Choroid plexus epithelial cell (primary cell): ENCODE measurements at regions not wholly inside any gene's neighbourhood (a gene's known extent, or its start where the extent isn't known, plus 50 kb on each side); places are given as distances from the start of the nearest gene placed in this dataset.

Source experiments
- DNase-seq: peaks from one replicate; pipeline ENCODE4 v3.0.0-alpha.2; 2010; ENCODE audit warnings: low read depth
- H3K4me3 ChIP-seq: 2 replicates; pipeline ENCODE4 v1.5.1; 2011; ENCODE audit warnings: low read depth, mild to moderate bottlenecking, control low read depth, low read length, moderate library complexity
- TF ChIP-seq, protein P1 (sequence below): conservative IDR thresholded peaks from 2 replicates; pipeline ENCODE4 v1.5.1; 2011; ENCODE audit warnings: low read depth, mild to moderate bottlenecking, control low read depth, inconsistent platforms, low read length, moderate library complexity

DNA sequence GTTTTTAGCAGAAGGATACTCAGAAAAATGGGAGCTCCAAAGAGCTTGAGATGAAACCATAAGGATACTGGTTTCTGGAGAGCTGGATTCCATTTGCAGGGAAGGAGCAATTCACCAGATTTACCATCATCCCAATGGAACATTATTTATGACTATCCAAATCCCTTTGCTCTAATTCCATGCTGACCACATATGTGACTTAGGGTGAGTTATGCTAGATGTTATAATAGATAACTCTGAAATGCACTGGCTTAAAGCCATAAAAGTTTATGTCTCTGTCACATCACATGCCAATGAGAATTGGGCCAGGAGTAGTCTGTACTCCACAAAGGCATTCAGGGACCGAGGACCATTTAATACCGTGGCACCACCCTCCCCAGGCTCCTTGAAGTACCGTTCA is 185.2 kb downstream of the SKIDA1 start:
- TF ChIP-seq, protein P1, sequence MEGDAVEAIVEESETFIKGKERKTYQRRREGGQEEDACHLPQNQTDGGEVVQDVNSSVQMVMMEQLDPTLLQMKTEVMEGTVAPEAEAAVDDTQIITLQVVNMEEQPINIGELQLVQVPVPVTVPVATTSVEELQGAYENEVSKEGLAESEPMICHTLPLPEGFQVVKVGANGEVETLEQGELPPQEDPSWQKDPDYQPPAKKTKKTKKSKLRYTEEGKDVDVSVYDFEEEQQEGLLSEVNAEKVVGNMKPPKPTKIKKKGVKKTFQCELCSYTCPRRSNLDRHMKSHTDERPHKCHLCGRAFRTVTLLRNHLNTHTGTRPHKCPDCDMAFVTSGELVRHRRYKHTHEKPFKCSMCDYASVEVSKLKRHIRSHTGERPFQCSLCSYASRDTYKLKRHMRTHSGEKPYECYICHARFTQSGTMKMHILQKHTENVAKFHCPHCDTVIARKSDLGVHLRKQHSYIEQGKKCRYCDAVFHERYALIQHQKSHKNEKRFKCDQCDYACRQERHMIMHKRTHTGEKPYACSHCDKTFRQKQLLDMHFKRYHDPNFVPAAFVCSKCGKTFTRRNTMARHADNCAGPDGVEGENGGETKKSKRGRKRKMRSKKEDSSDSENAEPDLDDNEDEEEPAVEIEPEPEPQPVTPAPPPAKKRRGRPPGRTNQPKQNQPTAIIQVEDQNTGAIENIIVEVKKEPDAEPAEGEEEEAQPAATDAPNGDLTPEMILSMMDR, result no peak
- no peak overlapping the region for H3K4me3 ChIP-seq
- DNase-seq, result peak; percentile 23

DNA sequence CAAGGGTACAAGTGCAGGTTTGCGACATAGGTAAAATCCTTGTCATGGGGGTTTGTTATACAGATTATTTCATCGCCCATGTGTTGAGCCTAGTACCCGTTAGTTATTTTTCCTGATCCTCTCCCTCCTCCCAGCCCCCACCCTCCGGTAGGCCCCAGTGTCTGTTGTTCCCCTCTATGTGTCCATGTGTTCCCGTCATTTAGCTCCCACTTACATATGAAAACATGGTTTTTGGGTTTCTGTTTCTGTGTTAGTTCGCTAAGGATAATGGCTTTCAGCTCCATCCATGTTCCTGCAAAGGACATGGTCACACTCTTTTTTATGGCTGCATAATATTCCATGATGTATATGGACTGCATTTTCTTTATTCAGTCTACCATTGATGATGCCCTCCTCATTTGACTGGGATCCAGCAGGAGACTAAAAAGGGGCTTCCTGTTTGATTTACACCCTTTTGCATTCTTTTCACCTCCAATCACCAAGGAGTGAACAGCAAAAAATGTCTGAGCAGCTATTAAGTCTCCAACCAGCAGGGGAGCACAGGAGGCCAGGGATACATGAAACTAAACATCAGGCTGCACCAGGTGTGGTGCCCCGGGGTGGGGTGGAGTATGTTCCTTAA is 188.2 kb downstream of the SKIDA1 start:
- no peak for DNase-seq
- TF ChIP-seq, protein P1, result peak; percentile 16
- no peak overlapping the region for H3K4me3 ChIP-seq

- peak; percentile 98 for DNase-seq
- no peak overlapping the region for H3K4me3 ChIP-seq
- TF ChIP-seq, protein P1, result peak; percentile 18
These were observed 188.9 kb downstream of the SKIDA1 start for GRCh38 chr10:21336476-21337170.

- peak; percentile 87 for DNase-seq
- H3K4me3 ChIP-seq, result no peak overlapping the region
- TF ChIP-seq, protein P1, result no peak
These were observed 190.4 kb downstream of the SKIDA1 start for GRCh38 chr10:21334891-21335696.

DNA sequence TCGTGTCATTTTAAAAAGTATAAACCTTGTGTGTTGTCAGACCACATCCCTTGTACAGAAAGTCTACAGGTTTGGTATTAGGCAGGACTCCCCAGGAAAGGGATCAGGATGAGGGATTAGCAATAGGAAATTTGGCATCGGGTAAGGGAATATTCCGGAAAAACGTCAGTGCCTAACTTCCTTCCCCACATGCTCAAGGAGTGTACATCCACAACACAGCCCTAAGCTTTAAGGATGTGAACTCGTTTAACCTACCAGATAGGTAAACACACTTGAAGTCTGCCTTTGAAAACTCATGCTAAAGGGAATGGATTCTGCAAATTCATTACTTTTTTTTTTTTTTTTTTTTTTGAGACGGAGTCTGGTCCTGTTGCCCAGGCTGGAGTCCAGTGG is 194.9 kb downstream of the SKIDA1 start:
- no peak overlapping the region for H3K4me3 ChIP-seq
- TF ChIP-seq, protein P1, result no peak
- no peak for DNase-seq

GRCh38 chr10:21329995-21330627 is 195.4 kb downstream of the SKIDA1 start:
- peak; percentile 94 for DNase-seq
- H3K4me3 ChIP-seq, result no peak overlapping the region
- TF ChIP-seq, protein P1, result no peak
